Prostate gland (tissue), 2 donors: ENCODE measurements at regions not wholly inside any gene's neighbourhood (a gene's known extent, or its start where the extent isn't known, plus 50 kb on each side); places are given as distances from the start of the nearest gene placed in this dataset.

Experiments used
- POLR2A ChIP-seq: fragments of 450-650 bp; IDR thresholded peaks from one replicate; pipeline ENCODE4 v1.6.1; 2016; ENCODE audit warnings: antibody characterized with exemption, mild to moderate bottlenecking
- POLR2AphosphoS5 ChIP-seq: sonication (generic); formaldehyde crosslinking; IDR thresholded peaks from one replicate; pipeline ENCODE4 v1.6.1; 2017; ENCODE audit warnings: antibody characterized with exemption
- TF ChIP-seq, protein P1 (sequence below), 4 experiments: fragments of 200-600 bp in 2 of 4; fragments of 450-650 bp in 2 of 4; sonication (generic) in 2 of 4; IDR thresholded peaks; 1 replicate in 3 of 4; 2 replicates in 1 of 4; pipeline ENCODE4 v1.5.1; 2016 to 2019; ENCODE audit warnings: antibody characterized with exemption in 4 of 4, mild to moderate bottlenecking in 2 of 4, moderate library complexity in 2 of 4

DNA sequence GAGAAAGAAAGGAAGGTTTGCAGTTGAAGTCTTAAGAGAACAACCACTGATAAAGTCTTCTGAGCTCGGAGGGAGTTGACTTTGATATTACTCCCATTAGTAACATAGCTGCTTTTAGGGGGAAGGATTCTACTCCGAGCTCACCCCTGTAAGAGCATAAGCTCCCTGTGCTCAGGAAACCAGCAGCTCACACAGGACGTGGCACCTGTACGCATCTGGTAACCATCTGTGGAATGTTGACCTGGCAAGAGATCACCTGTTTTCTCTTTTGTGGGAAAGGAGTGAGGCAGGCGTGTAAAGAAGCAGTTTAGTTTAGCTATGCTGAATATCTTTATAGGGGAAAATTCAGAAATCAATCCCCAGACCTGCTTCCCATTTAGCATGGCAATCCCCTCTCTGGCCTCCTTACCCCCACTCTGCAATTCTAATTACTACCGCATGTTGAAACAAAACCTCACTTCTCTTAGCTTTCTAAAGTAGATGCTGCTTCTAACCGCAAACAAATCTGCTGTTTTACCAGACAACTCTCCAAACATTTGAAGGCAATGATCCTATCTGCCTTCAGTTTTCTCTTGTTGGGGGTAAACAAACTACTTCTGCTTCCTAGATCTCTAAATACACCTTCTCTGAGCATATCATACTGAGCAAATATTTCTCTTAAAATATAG is 121.8 kb upstream of the KCNK1 start:
- TF ChIP-seq, protein P1, sequence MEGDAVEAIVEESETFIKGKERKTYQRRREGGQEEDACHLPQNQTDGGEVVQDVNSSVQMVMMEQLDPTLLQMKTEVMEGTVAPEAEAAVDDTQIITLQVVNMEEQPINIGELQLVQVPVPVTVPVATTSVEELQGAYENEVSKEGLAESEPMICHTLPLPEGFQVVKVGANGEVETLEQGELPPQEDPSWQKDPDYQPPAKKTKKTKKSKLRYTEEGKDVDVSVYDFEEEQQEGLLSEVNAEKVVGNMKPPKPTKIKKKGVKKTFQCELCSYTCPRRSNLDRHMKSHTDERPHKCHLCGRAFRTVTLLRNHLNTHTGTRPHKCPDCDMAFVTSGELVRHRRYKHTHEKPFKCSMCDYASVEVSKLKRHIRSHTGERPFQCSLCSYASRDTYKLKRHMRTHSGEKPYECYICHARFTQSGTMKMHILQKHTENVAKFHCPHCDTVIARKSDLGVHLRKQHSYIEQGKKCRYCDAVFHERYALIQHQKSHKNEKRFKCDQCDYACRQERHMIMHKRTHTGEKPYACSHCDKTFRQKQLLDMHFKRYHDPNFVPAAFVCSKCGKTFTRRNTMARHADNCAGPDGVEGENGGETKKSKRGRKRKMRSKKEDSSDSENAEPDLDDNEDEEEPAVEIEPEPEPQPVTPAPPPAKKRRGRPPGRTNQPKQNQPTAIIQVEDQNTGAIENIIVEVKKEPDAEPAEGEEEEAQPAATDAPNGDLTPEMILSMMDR (IDR thresholded peaks at IDR 0.05) = no peak
- TF ChIP-seq POLR2A = no peak
- no peak for TF ChIP-seq POLR2AphosphoS5
